Right lobe of liver (tissue), 6 donors: ENCODE measurements at regions not wholly inside any gene's neighbourhood (a gene's known extent, or its start where the extent isn't known, plus 50 kb on each side); places are given as distances from the start of the nearest gene placed in this dataset.

Experiments used
- ATAC-seq, 4 donors: fragments of 200-7000 bp; cut with Tn5 transposase; one replicate each; pipeline ENCODE4 v1.9.1; 2020; ENCODE audit warnings: mild to moderate bottlenecking in 4 of 4, moderate library complexity in 4 of 4
- DNase-seq, 3 donors: peaks; one replicate each; pipeline ENCODE4 v3.0.0-alpha.2; 2020
- H3K27ac ChIP-seq, 3 donors: fragments of 200-600 bp; one replicate each; pipeline ENCODE4 v1.8.0; 2022
- H3K27me3 ChIP-seq, 2 donors: fragments of 200-600 bp; one replicate each; pipeline ENCODE4 v1.8.0; 2022
- H3K36me3 ChIP-seq, 4 donors: fragments of 200-600 bp; sonication (generic) in 1 of 4; one replicate each; pipeline versions ENCODE4 v1.5.1 to v1.8.0; 2017 to 2022; ENCODE audit warnings: control low read depth in 1 of 4
- H3K4me1 ChIP-seq, 4 donors: fragments of 200-600 bp; sonication (generic) in 1 of 4; one replicate each; pipeline versions ENCODE4 v1.5.1 to v1.8.0; 2017 to 2022; ENCODE audit warnings: control low read depth in 1 of 4
- H3K4me3 ChIP-seq, 3 donors: fragments of 200-600 bp; one replicate each; pipeline ENCODE4 v1.8.0; 2022
- H3K9me3 ChIP-seq, 4 donors: fragments of 200-600 bp; sonication (generic) in 1 of 4; one replicate each; pipeline versions ENCODE4 v1.5.1 to v1.8.0; 2017 to 2022; ENCODE audit warnings: control low read depth in 1 of 4
- POLR2A ChIP-seq: fragments of 450-650 bp; IDR thresholded peaks from one replicate; pipeline ENCODE4 v1.6.1; 2017; ENCODE audit warnings: antibody characterized with exemption, mild to moderate bottlenecking
- WGBS: methylation state at CpG from one replicate; pipeline ENCODE4 v1.1.6; 2018; ENCODE audit warnings: low coverage, low lambda C conversion rate; ENCODE audit not compliant: insufficient coverage; ENCODE audit errors: missing lambda C conversion rate; 5-methylcytosine and 5-hydroxymethylcytosine counted together
- intact Hi-C, 2 donors: fragments of 100-400 bp; cut with DNase I; formaldehyde crosslinking; loops; one replicate each; pipeline versions ENCODE4 v1.11.2 to v1.14.1; 2022
- TF ChIP-seq, protein P1 (sequence below), 4 donors: fragments of 200-600 bp in 3 of 4; fragments of 450-650 bp in 1 of 4; IDR thresholded peaks; one replicate each; pipeline versions ENCODE4 v1.5.1 to v1.8.0; 2016 to 2022; ENCODE audit warnings: antibody characterized with exemption in 4 of 4, mild to moderate bottlenecking in 2 of 4
- donor health status: DM: no; HTN: yes; CAD: no.
- donor health status: DM: no; HTN: no; CAD: no.
- donor health status: DM: no; HTN: no; CAD: no.
- donor health status: DM: no; HTN: yes; CAD: no.
- donor health status: DM: no; HTN: yes; CAD: no.

DNA sequence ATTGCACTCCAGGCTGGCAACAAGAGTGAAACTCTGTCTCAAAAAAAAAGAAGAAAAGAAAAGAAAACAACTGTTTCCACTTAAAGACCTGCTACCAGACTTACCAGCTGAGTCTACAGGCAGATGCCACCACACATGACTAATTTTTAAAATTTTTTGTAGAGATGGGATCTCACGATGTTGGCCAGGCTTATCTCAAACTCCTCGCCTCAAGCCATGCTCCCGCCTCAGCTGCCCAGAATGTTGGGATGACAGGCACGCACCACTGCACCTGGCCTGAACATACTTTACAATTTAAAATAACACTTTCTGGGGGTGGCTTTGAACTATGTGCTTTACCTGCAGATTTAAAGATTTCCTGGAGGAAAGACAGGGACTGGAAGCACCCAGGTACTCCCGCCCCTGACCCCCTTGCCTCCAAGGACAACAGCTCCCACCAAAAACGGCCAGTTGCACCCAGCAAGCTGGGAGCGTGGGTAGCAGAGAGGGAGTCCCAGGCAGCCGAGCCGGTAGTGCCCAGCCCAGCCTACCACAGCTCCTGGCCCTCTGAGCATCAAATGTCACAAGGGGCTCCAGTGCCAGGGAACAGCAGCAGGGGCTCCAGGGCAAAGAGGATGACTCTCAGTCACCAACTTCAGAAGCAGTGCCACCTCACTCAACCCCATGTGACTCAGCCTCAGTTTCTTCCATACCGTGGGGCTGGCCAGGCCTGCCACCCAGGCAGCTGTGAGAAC lies 262.9 kb downstream of the PARN start:
- 91% methylated on average over 3 of the region's 10 CpGs for WGBS
- intact Hi-C loops, result no loop called here
- ATAC-seq, result no peak

DNA sequence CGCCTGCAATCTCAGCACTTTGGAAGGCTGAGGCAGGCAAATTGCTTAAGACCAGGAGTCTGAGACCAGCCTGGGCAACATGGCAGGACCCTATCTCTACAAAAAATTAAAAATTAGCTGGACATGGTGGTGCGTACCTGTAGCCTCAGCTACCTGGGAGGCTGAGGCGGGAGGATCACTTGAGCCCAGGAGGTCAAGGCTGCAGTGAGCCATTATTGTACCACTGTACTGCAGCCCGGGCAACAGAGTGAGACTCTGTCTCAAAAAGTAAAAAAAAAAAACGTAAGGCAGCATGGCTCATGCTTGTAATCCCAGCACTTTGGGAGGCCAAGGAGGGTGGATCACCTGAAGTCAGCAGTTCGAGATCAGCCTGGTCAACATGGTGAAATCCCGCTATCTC lies 263.6 kb downstream of the PARN start:
- no peaks in the 10 kb centered on the region for H3K36me3 ChIP-seq
- intact Hi-C loops, result no loop called here
- no peak overlapping the region for H3K27ac ChIP-seq
- ATAC-seq (no peak), DNase-seq (no peak)
- H3K9me3 ChIP-seq, result no peaks in the 10 kb centered on the region
- TF ChIP-seq, protein P1, sequence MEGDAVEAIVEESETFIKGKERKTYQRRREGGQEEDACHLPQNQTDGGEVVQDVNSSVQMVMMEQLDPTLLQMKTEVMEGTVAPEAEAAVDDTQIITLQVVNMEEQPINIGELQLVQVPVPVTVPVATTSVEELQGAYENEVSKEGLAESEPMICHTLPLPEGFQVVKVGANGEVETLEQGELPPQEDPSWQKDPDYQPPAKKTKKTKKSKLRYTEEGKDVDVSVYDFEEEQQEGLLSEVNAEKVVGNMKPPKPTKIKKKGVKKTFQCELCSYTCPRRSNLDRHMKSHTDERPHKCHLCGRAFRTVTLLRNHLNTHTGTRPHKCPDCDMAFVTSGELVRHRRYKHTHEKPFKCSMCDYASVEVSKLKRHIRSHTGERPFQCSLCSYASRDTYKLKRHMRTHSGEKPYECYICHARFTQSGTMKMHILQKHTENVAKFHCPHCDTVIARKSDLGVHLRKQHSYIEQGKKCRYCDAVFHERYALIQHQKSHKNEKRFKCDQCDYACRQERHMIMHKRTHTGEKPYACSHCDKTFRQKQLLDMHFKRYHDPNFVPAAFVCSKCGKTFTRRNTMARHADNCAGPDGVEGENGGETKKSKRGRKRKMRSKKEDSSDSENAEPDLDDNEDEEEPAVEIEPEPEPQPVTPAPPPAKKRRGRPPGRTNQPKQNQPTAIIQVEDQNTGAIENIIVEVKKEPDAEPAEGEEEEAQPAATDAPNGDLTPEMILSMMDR (IDR thresholded peaks at IDR 0.05), result no peak
- TF ChIP-seq POLR2A, result no peak
- H3K4me3 ChIP-seq, result no peak overlapping the region
- 95% methylated on average over 6 of the region's 7 CpGs for WGBS
- no peaks in the 10 kb centered on the region for H3K27me3 ChIP-seq
- peaks cover 0 to 8% (median 0%) of the 10 kb centered on the region in 4 donors for H3K4me1 ChIP-seq

More for the DNA sequence above, 262.9 kb downstream of the PARN start:
- H3K4me3 ChIP-seq, result no peak overlapping the region
- no peak overlapping the region for H3K27ac ChIP-seq
- no peak for DNase-seq
- no peaks in the 10 kb centered on the region for H3K9me3 ChIP-seq
- H3K36me3 ChIP-seq, result no peaks in the 10 kb centered on the region
- H3K27me3 ChIP-seq, result no peaks in the 10 kb centered on the region
- no peak for TF ChIP-seq POLR2A
- H3K4me1 ChIP-seq, result peaks cover 0 to 8% (median 0%) of the 10 kb centered on the region in 4 donors

DNA sequence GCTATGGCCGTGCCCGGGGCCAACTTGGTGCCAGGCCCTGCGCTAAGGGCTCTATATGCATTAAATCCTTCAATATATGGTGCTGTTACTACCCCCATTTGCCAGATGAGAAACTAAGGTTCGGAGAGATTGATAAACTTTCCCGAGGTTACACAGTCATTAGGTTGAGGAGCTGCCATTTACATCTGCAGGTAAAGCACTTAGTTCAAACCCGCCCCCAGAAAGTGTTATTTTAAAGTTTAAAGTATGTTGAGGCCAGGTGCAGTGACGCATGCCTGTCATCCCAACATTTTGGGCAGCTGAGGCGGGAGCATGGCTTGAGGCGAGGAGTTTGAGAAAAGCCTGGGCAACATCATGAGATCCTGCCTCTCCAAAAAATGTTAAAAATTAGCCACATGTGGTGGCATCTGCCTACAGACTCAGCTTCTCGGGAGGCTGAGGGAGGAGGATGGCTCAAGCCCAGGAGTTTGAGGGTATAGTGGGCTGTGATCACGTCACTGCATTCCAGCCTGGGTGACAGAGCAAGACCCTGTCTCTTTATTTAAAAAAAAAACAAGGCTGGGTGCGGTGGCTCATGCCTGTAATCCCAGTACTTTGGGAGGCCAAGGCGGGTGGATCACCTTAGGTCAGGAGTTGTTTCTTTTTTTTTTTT lies 264.7 kb downstream of the PARN start:
- H3K4me1 ChIP-seq, result peaks cover 0 to 8% (median 0%) of the 10 kb centered on the region in 4 donors
- 71% methylated on average over 5 of the region's 13 CpGs for WGBS
- DNase-seq, result no peak
- intact Hi-C loops, result no loop called here
- H3K36me3 ChIP-seq, result no peaks in the 10 kb centered on the region
- H3K27ac ChIP-seq, result no peak overlapping the region
- TF ChIP-seq POLR2A, result no peak
- TF ChIP-seq, protein P1 (IDR thresholded peaks at IDR 0.05), result no peak
- no peaks in the 10 kb centered on the region for H3K9me3 ChIP-seq
- ATAC-seq, result no peak
- H3K27me3 ChIP-seq, result no peaks in the 10 kb centered on the region
- no peak overlapping the region for H3K4me3 ChIP-seq

DNA sequence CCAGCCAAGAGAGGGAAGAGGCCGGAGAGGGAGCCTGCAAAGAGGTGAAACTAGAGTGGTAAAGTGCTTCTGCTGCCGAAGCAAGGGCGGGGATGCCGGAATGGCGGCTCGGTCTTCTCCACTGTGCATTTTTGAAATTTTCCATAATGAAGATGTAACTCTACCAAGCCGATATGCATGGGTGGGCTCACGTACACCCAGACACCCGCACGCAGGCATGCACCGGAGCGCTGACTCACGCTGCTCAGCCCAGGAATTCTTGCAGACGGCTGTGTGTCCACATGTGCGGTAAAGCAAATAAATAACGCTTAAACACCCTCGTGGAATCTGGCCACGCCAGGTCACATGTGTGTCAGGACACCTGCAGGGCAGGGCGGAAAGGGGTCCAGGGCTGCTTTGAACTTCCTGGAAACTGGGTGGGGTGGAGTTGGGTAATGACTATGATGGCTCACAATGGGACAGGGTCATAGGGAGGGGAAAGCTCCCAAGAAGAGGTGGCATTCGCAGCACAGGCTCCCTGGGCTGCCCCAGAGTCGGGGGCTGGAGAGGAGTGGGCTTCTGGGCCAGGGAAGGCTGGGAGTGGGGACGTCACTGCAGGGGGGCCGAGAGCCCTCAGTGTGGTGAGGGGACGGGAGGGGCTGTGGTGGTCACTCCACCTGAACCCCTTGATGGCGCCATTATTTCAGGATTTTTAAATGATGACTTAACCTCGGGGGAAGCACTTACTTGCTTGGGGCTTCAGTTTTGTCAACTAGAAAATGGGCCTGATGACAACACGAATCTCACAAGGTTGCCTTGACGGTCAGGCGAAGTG lies 265.5 kb downstream of the PARN start:
- TF ChIP-seq, protein P1 (IDR thresholded peaks at IDR 0.05), result no peak
- TF ChIP-seq POLR2A, result no peak
- Histone ChIP-seq H3K4me1 (peaks cover 0 to 8% (median 0%) of the 10 kb centered on the region in 4 donors), H3K4me3 (no peak overlapping the region), H3K27ac (no peak overlapping the region), H3K27me3 (no peaks in the 10 kb centered on the region), H3K9me3 (no peaks in the 10 kb centered on the region), H3K36me3 (no peaks in the 10 kb centered on the region)
- 73% methylated on average over 16 of the region's 29 CpGs for WGBS
- ATAC-seq, result peak; percentile 8 to 71 (median 48)
- intact Hi-C loops, result no loop called here
- peak in 1 of 3 donors; percentile 52 for DNase-seq

DNA sequence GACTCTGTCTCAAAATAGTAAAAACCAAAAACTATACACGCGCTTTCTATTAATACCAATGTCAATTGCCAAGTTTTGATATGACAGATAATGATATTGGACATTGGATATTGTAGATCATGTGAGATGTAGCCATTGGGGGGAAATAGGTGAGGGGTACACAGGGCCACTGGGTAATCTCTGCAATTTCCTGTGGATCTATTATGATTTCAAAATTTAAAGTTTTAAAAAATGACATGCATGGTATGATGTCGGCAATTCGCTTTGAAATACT lies 266.0 kb downstream of the PARN start:
- H3K27ac ChIP-seq, result no peak overlapping the region
- DNase-seq (no peak), ATAC-seq (no peak)
- TF ChIP-seq POLR2A, result no peak
- TF ChIP-seq, protein P1 (IDR thresholded peaks at IDR 0.05), result no peak
- H3K36me3 ChIP-seq, result no peaks in the 10 kb centered on the region
- H3K4me1 ChIP-seq, result peaks cover 0 to 8% (median 0%) of the 10 kb centered on the region in 4 donors
- intact Hi-C loops, result no loop called here
- no peak overlapping the region for H3K4me3 ChIP-seq
- no peaks in the 10 kb centered on the region for H3K27me3 ChIP-seq
- 72% methylated on average over 4 of the region's 4 CpGs for WGBS
- H3K9me3 ChIP-seq, result no peaks in the 10 kb centered on the region
